ENCODE measurements at regions not wholly inside any gene's neighbourhood (a gene's known extent, or its start where the extent isn't known, plus 50 kb on each side); places are given as distances from the start of the nearest gene placed in this dataset.
"Not testable (repeated sequence)": the region's sequence is repeated elsewhere in the genome, so short reads cannot be mapped to it uniquely, and the experiment has no call there.

GRCh38 chr2:175599966-175600831, 401.9 kb downstream of the LNPK start:
- DNase-seq: no peak

- DNase-seq: no peak
These were observed 404.8 kb downstream of the LNPK start for GRCh38 chr2:175597286-175597685.

GRCh38 chr2:175595139-175595538, 406.9 kb downstream of the LNPK start:
- no peak for DNase-seq

GRCh38 chr2:175593686-175594525, 408.2 kb downstream of the LNPK start:
- not testable (repeated sequence) for DNase-seq

- DNase-seq: not testable (repeated sequence)
These were observed 406.7 kb upstream of the ATP5MC3 start for GRCh38 chr2:175588213-175588612.

GRCh38 chr2:175585496-175585895, 404.0 kb upstream of the ATP5MC3 start:
- DNase-seq: no peak

- peak; percentile 9 to 20 for DNase-seq
These were observed 399.1 kb upstream of the ATP5MC3 start for GRCh38 chr2:175580652-175581051.

GRCh38 chr2:175579646-175580045, 398.1 kb upstream of the ATP5MC3 start:
- DNase-seq: peak; percentile 60 to 66

GRCh38 chr2:175577368-175577970, 396.0 kb upstream of the ATP5MC3 start:
- DNase-seq: no peak

- DNase-seq: no peak
These were observed 395.4 kb upstream of the ATP5MC3 start for GRCh38 chr2:175576875-175577274.

GRCh38 chr2:175576270-175576669, 394.8 kb upstream of the ATP5MC3 start:
- DNase-seq: no peak

- DNase-seq: no peak
These were observed 394.1 kb upstream of the ATP5MC3 start for GRCh38 chr2:175575346-175576258.

- no peak for DNase-seq
These were observed 392.6 kb upstream of the ATP5MC3 start for GRCh38 chr2:175574069-175574468.

- DNase-seq: no peak
These were observed 389.7 kb upstream of the ATP5MC3 start for GRCh38 chr2:175571078-175571653.

GRCh38 chr2:175568109-175568730, 386.7 kb upstream of the ATP5MC3 start:
- no peak for DNase-seq

- DNase-seq: no peak
These were observed 386.0 kb upstream of the ATP5MC3 start for GRCh38 chr2:175567435-175568061.

- no peak for DNase-seq
These were observed 379.1 kb upstream of the ATP5MC3 start for GRCh38 chr2:175560521-175561169.

- DNase-seq: no peak
These were observed 378.1 kb upstream of the ATP5MC3 start for GRCh38 chr2:175559613-175560012.

GRCh38 chr2:175557810-175558377, 376.4 kb upstream of the ATP5MC3 start:
- no peak for DNase-seq

GRCh38 chr2:175553910-175554309, 372.4 kb upstream of the ATP5MC3 start:
- no peak for DNase-seq

Measured in inflammatory macrophage treated with lipopolysaccharide for 1 hour (primary cell).